22Rv1 (cell line): ENCODE measurements at regions not wholly inside any gene's neighbourhood (a gene's known extent, or its start where the extent isn't known, plus 50 kb on each side); places are given as distances from the start of the nearest gene placed in this dataset.

Experiments used
- ZFX ChIP-seq: fragments of 450-650 bp; IDR thresholded peaks from 2 replicates; pipeline ENCODE4 v1.6.1; 2017; ENCODE audit warnings: antibody characterized with exemption, borderline replicate concordance
- TF ChIP-seq, protein P1 (sequence below): fragments of 450-650 bp; IDR thresholded peaks from 2 replicates; pipeline ENCODE4 v1.5.1; 2017; ENCODE audit warnings: mild to moderate bottlenecking

DNA sequence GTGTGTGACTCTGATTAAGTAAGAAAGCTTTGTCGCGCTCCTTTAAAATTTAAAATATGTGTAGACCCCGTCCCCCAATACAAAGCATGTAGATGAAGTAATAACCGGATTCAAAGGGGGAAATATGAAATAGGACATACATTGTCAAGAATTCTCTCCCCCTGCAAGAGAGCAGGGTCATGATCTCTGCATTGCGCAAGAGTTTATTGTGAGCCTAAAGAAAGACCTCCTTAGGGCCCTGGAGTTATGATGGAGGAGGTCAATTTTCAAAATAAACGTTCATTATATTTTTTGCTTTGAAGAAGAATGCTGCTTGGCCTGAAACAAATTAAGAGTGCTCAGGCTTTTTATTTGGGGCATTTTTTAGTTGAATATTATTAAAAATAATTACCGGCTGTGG, 235.0 kb downstream of the SHOX2 start:
- TF ChIP-seq, protein P1, sequence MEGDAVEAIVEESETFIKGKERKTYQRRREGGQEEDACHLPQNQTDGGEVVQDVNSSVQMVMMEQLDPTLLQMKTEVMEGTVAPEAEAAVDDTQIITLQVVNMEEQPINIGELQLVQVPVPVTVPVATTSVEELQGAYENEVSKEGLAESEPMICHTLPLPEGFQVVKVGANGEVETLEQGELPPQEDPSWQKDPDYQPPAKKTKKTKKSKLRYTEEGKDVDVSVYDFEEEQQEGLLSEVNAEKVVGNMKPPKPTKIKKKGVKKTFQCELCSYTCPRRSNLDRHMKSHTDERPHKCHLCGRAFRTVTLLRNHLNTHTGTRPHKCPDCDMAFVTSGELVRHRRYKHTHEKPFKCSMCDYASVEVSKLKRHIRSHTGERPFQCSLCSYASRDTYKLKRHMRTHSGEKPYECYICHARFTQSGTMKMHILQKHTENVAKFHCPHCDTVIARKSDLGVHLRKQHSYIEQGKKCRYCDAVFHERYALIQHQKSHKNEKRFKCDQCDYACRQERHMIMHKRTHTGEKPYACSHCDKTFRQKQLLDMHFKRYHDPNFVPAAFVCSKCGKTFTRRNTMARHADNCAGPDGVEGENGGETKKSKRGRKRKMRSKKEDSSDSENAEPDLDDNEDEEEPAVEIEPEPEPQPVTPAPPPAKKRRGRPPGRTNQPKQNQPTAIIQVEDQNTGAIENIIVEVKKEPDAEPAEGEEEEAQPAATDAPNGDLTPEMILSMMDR = no peak
- no peak for TF ChIP-seq ZFX
